ENCODE measurements at regions not wholly inside any gene's neighbourhood (a gene's known extent, or its start where the extent isn't known, plus 50 kb on each side); places are given as distances from the start of the nearest gene placed in this dataset.
"Not testable (repeated sequence)": the region's sequence is repeated elsewhere in the genome, so short reads cannot be mapped to it uniquely, and the experiment has no call there.

DNA sequence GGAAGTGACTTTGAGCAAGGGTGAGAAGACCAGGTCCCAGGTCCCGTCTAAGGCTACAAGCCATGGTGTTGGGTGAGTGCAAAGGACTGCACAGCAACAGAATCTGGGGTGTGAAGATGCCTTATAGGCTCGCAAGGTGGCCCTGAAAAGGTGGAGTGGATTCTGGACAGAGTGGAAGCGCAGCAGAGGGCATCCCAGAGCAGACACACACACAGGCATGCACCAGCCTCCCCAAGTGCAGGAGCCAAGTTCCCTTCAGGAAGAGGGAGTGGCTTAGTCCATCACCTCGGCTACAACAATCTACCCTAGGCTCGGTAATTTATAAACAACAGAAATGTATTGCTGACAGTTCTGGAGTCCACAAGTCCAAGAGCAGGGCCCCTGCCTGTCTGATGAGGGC, 180.1 kb upstream of the PDE10A start:
- Mint-ChIP-seq H3K4me1 (no peaks in the 10 kb centered on the region), H3K27ac (no peak overlapping the region), H3K9me3 (no peaks in the 10 kb centered on the region), H3K36me3 (no peaks in the 10 kb centered on the region), H3K4me3 (no peak overlapping the region)
- ATAC-seq = peak; percentile 13
- DNase-seq (ENCODE audit: low spot score in 2 of 2) = no peak

DNA sequence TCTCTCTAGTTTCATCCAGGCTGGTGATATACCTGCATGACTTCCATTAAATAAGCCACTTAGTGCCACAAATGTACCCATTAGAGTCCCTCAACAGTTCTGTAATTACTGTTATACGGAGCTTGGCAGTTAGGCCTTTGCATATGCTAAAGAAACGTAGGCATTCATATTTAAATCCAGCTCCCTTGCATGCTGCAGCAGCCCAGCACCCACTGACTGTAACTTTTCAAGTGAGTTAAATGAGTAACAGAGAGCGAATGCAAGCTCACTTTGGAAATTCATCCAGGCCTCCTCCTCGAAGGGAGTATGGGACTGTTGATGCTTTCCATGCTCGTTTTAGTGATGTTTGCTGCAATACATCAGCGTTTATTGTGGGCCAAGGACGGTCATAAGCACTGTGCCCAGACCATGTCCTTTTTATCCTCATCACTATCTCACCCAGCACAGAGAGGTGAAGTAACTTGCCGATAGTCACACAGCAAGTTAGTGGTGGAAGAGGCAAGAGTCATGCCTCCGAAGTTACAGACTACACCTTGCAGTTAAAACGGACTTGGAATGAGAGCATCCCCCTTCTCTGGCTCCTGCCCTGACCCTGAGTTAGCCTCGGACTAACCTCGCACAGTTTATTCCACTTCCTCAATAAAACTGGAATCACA, 179.4 kb upstream of the PDE10A start:
- H3K27ac Mint-ChIP-seq = no peak overlapping the region
- H3K4me1 Mint-ChIP-seq = no peaks in the 10 kb centered on the region
- no peak overlapping the region for H3K4me3 Mint-ChIP-seq
- no peak for ATAC-seq
- H3K36me3 Mint-ChIP-seq = no peaks in the 10 kb centered on the region
- DNase-seq (ENCODE audit: low spot score in 2 of 2) = no peak
- no peaks in the 10 kb centered on the region for H3K9me3 Mint-ChIP-seq

DNA sequence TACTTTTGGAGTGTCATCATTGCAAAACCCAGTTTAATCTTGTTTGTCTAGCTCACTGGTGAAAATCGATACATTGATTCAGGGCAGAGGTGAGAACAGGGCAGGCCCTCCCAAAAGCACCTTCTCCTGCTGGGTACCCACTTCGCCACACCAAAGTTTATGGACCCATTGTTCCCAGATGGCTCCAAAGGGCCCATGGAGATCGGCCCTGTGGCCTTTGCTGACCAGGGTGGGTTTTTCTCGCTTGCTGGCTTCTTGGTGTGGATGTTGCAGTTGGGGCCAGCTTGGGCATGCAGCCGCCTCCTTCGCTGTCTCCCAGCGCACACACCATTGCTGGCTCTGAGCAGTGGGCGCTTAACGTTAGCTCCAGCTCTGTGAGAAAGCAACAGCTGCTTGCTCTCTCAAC, 178.1 kb upstream of the PDE10A start:
- Mint-ChIP-seq H3K36me3 (no peaks in the 10 kb centered on the region), H3K9me3 (no peaks in the 10 kb centered on the region)

GRCh38 chr6:165837948-165838745, 175.1 kb upstream of the PDE10A start:
- Mint-ChIP-seq H3K4me1 (no peaks in the 10 kb centered on the region), H3K36me3 (no peaks in the 10 kb centered on the region), H3K9me3 (no peaks in the 10 kb centered on the region), H3K4me3 (no peak overlapping the region), H3K27ac (no peak overlapping the region)
- ATAC-seq = no peak
- no peak for DNase-seq (ENCODE audit: low spot score in 2 of 2)

More for the DNA sequence above, 178.1 kb upstream of the PDE10A start:
- Mint-ChIP-seq H3K4me1 (no peaks in the 10 kb centered on the region), H3K4me3 (no peak overlapping the region), H3K27ac (no peak overlapping the region)
- ATAC-seq (no peak), DNase-seq (ENCODE audit: low spot score in 2 of 2) (no peak)

DNA sequence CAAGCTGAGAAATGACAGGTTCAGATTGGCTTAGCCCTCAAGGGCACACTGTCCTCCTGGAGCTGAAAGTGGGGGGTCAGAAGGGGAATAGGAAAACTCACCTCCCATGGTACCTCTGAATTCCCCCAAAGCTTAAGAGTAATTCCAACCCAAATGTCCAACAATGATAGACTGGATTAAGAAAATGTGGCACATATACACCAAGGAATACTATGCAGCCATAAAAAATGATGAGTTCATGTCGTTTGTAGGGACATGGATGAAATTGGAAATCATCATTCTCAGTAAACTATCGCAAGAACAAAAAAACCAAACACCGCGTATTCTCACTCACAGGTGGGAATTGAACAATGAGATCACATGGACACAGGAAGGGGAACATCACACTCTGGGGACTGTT, 173.6 kb upstream of the PDE10A start:
- H3K36me3 Mint-ChIP-seq; H3K27ac Mint-ChIP-seq; ATAC-seq; H3K4me3 Mint-ChIP-seq; H3K9me3 Mint-ChIP-seq; DNase-seq (ENCODE audit: low spot score in 2 of 2); H3K4me1 Mint-ChIP-seq: not testable (repeated sequence)

- no peaks in the 10 kb centered on the region for H3K9me3 Mint-ChIP-seq
- no peak overlapping the region for H3K27ac Mint-ChIP-seq
- ATAC-seq = no peak
- no peaks in the 10 kb centered on the region for H3K36me3 Mint-ChIP-seq
- no peak overlapping the region for H3K4me3 Mint-ChIP-seq
- peaks cover 6% of the 10 kb centered on the region for H3K4me1 Mint-ChIP-seq
- DNase-seq (ENCODE audit: low spot score in 2 of 2) = no peak
These were observed 172.4 kb upstream of the PDE10A start for GRCh38 chr6:165835410-165835851.

GRCh38 chr6:165834613-165835259, 171.7 kb upstream of the PDE10A start:
- H3K4me3 Mint-ChIP-seq = no peak overlapping the region
- H3K27ac Mint-ChIP-seq = no peak overlapping the region
- ATAC-seq = peak; percentile 31
- peaks cover 6% of the 10 kb centered on the region for H3K4me1 Mint-ChIP-seq
- no peaks in the 10 kb centered on the region for H3K9me3 Mint-ChIP-seq
- DNase-seq (ENCODE audit: low spot score in 2 of 2) = no peak
- H3K36me3 Mint-ChIP-seq = no peaks in the 10 kb centered on the region

- Mint-ChIP-seq H3K36me3 (no peaks in the 10 kb centered on the region), H3K4me3 (no peak overlapping the region), H3K4me1 (peaks cover 6% of the 10 kb centered on the region), H3K9me3 (no peaks in the 10 kb centered on the region), H3K27ac (no peak overlapping the region)
- DNase-seq (ENCODE audit: low spot score in 2 of 2) (no peak), ATAC-seq (no peak)
These were observed 170.3 kb upstream of the PDE10A start for GRCh38 chr6:165833355-165833754.

DNA sequence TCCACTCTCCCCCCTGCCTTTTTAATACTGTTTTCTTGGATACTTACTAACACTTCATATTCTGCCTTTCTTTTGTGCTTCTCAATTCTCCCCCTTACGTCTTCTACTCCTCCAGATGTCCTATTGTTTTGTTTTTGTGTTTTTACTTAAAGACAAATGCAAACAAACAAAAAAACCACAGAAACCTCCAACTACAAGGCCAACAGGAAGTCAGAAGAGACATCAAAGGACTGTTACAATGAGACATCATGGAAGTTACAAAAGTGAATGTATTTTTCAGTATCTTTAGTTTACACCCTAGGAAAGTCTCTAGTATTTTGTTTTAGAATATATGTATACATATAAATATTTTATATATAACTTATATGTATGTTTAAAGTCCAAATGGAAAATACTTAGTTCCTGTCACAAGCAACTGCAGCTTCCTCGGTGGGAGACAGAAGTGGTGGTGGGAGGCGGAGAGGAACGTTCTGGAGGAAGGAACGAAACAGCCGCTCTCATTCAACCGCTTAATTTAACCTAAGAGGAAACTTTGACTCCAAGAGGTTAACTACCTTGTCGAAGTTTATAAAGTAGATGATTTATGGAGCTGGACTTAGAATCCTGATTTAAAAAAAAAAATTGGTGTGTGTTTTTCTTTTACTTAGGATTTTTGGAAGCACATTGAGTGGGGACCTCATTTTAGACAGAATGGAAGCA, 168.9 kb upstream of the PDE10A start:
- Mint-ChIP-seq H3K9me3 (no peaks in the 10 kb centered on the region), H3K4me3 (no peak overlapping the region)
- DNase-seq (ENCODE audit: low spot score in 2 of 2) = no peak

GRCh38 chr6:165830761-165831160, 167.7 kb upstream of the PDE10A start:
- Mint-ChIP-seq H3K9me3 (no peaks in the 10 kb centered on the region), H3K4me1 (peaks cover 6% of the 10 kb centered on the region), H3K27ac (no peak overlapping the region), H3K4me3 (no peak overlapping the region), H3K36me3 (no peaks in the 10 kb centered on the region)
- ATAC-seq (no peak), DNase-seq (ENCODE audit: low spot score in 2 of 2) (no peak)

More for the DNA sequence above, 168.9 kb upstream of the PDE10A start:
- no peak for ATAC-seq
- Mint-ChIP-seq H3K36me3 (no peaks in the 10 kb centered on the region), H3K27ac (no peak overlapping the region), H3K4me1 (peaks cover 6% of the 10 kb centered on the region)

DNA sequence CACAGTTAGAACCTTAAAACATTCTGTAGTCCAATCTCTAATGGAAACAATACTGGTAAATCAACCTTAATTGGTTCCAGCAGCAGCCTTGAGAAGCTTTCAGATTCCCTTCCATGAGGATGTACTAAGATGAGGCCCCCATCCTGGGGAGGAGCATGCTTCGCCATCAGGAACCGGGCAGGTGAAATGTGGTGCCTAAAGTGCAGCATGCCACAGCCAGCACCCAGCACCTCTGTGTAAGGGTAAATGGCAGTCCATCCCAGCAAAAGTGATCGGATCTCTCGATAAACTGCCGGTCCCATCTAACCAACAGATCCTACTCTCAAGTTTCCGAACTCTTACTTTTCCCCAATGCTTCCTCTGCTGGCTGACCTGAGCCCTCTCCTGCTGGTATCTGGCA, 166.3 kb upstream of the PDE10A start:
- Mint-ChIP-seq H3K36me3 (no peaks in the 10 kb centered on the region), H3K27ac (no peak overlapping the region), H3K4me3 (no peak overlapping the region), H3K9me3 (no peaks in the 10 kb centered on the region), H3K4me1 (peaks cover 6% of the 10 kb centered on the region)
- ATAC-seq (no peak), DNase-seq (ENCODE audit: low spot score in 2 of 2) (no peak)

- H3K36me3 Mint-ChIP-seq = no peaks in the 10 kb centered on the region
- no peak overlapping the region for H3K4me3 Mint-ChIP-seq
- H3K27ac Mint-ChIP-seq = no peak overlapping the region
- no peaks in the 10 kb centered on the region for H3K9me3 Mint-ChIP-seq
- ATAC-seq = no peak
- no peak for DNase-seq (ENCODE audit: low spot score in 2 of 2)
- H3K4me1 Mint-ChIP-seq = peaks cover 6% of the 10 kb centered on the region
These were observed 164.1 kb upstream of the PDE10A start for GRCh38 chr6:165827190-165827518.

GRCh38 chr6:165826487-165827189, 163.6 kb upstream of the PDE10A start:
- DNase-seq (ENCODE audit: low spot score in 2 of 2) = no peak

DNA sequence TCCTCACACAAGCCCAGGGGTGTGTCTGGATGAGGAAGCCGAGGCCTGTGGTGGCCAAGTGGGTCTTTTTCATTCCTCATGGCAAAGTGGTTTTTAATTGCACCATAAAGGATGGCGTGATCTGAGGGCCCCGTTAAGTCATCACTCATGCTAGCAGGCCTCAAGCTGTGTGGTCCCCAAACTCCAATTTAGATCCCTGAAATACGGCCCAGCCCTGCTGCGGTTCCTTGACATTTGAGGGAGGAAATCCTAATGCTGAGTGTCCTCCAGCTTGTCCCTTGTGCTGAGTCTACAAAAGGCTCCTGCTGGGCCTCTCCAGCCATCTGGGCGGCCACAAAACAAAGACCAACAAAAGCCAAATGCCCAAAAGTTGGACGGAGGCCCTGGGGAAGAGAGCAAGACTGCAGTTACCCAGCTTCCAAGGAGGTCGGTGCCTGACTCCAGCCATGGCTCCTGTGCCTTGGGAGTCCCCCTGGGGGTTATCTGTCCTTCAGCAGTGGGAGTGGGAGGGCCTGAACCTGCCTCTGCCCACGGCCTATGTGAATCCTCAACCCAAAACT, 162.3 kb upstream of the PDE10A start:
- DNase-seq (ENCODE audit: low spot score in 2 of 2) = no peak
- H3K4me1 Mint-ChIP-seq = no peaks in the 10 kb centered on the region
- no peak overlapping the region for H3K27ac Mint-ChIP-seq
- H3K36me3 Mint-ChIP-seq = no peaks in the 10 kb centered on the region
- H3K4me3 Mint-ChIP-seq = no peak overlapping the region
- ATAC-seq = no peak
- no peaks in the 10 kb centered on the region for H3K9me3 Mint-ChIP-seq

More at GRCh38 chr6:165826487-165827189, 163.6 kb upstream of the PDE10A start:
- no peak for ATAC-seq
- H3K36me3 Mint-ChIP-seq = no peaks in the 10 kb centered on the region
- H3K4me3 Mint-ChIP-seq = no peak overlapping the region
- peaks cover 2% of the 10 kb centered on the region for H3K4me1 Mint-ChIP-seq
- H3K27ac Mint-ChIP-seq = no peak overlapping the region
- no peaks in the 10 kb centered on the region for H3K9me3 Mint-ChIP-seq

Measured in stimulated activated effector memory CD8-positive, alpha-beta T cell treated with anti-CD3 and anti-CD28 coated beads, Interleukin-12 subunit alpha, Interleukin-12 subunit beta, amount 100 ng/mL, for 72 hours (primary cell).